ENCODE measurements at regions not wholly inside any gene's neighbourhood (a gene's known extent, or its start where the extent isn't known, plus 50 kb on each side); places are given as distances from the start of the nearest gene placed in this dataset.
"Not testable (repeated sequence)": the region's sequence is repeated elsewhere in the genome, so short reads cannot be mapped to it uniquely, and the experiment has no call there.

GRCh38 chr6:62993951-62994350 is 217.3 kb upstream of the FKBP1C start:
- Histone ChIP-seq H3K36me3 (ENCODE audit: control insufficient read depth, insufficient read depth, low read length) (no peaks in the 10 kb centered on the region), H3K27me3 (ENCODE audit: control insufficient read depth, insufficient read depth, low read length) (no peaks in the 10 kb centered on the region), H3K4me3 (ENCODE audit: low read depth, low read length) (no peak overlapping the region)
- TF ChIP-seq, protein P1, sequence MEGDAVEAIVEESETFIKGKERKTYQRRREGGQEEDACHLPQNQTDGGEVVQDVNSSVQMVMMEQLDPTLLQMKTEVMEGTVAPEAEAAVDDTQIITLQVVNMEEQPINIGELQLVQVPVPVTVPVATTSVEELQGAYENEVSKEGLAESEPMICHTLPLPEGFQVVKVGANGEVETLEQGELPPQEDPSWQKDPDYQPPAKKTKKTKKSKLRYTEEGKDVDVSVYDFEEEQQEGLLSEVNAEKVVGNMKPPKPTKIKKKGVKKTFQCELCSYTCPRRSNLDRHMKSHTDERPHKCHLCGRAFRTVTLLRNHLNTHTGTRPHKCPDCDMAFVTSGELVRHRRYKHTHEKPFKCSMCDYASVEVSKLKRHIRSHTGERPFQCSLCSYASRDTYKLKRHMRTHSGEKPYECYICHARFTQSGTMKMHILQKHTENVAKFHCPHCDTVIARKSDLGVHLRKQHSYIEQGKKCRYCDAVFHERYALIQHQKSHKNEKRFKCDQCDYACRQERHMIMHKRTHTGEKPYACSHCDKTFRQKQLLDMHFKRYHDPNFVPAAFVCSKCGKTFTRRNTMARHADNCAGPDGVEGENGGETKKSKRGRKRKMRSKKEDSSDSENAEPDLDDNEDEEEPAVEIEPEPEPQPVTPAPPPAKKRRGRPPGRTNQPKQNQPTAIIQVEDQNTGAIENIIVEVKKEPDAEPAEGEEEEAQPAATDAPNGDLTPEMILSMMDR (IDR thresholded peaks at IDR 0.05; ENCODE audit: insufficient read depth, low read length, severe bottlenecking), result no peak
- DNase-seq (ENCODE audit: low read depth), result no peak
- no peak for FAIRE-seq

DNA sequence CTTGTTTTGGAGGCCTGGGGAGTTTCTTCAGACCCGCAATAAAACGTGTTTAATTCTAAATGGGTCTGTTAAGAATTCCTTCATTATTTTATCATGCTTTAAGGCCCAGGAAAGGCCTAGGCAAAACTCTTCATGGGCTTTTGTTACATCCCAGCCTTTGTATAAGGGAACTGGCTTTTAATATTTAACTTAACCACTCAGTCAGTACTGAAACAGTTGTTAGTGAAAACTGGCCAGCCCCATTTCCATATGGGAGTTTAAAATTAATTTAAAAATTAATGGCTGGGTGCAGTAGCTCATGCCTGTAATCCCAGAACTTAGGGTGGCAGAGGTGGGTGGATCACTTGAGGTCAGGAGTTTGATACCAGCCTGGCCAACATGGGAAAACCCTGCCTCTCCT is 213.2 kb upstream of the FKBP1C start:
- FAIRE-seq (no peak), DNase-seq (ENCODE audit: low read depth) (no peak)
- Histone ChIP-seq H3K4me3 (ENCODE audit: low read depth, low read length) (no peak overlapping the region), H3K36me3 (ENCODE audit: control insufficient read depth, insufficient read depth, low read length) (no peaks in the 10 kb centered on the region), H3K27me3 (ENCODE audit: control insufficient read depth, insufficient read depth, low read length) (no peaks in the 10 kb centered on the region)
- TF ChIP-seq, protein P1 (IDR thresholded peaks at IDR 0.05; ENCODE audit: insufficient read depth, low read length, severe bottlenecking), result no peak

DNA sequence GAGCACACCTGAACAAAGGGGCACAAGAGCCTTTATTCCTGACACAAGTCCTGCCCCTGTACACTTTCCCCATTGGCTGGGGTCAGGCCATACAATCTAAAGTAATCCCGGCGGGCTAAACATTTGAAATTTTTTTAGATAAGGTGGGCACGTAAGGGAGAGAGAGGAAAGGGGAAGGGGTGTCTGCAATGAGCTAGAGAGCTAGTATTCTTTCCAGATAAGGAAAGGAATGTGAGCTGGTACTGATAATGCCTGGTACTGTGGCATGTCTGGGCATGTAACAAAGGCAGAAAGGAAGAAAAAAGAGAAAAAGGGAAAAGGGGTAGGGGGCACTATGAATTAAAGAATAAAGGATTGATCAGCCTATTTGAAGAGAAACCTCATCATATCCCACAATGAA is 212.0 kb upstream of the FKBP1C start:
- H3K4me3 ChIP-seq (ENCODE audit: low read depth, low read length); H3K36me3 ChIP-seq (ENCODE audit: control insufficient read depth, insufficient read depth, low read length); H3K27me3 ChIP-seq (ENCODE audit: control insufficient read depth, insufficient read depth, low read length); FAIRE-seq: not testable (repeated sequence)
- DNase-seq (ENCODE audit: low read depth), result peak; percentile 10

GRCh38 chr6:62999796-63000195 is 211.5 kb upstream of the FKBP1C start:
- DNase-seq (ENCODE audit: low read depth) (peak; percentile 60), FAIRE-seq (no peak)
- TF ChIP-seq, protein P1 (IDR thresholded peaks at IDR 0.05; ENCODE audit: insufficient read depth, low read length, severe bottlenecking), result no peak
- no peaks in the 10 kb centered on the region for H3K27me3 ChIP-seq (ENCODE audit: control insufficient read depth, insufficient read depth, low read length)
- no peaks in the 10 kb centered on the region for H3K36me3 ChIP-seq (ENCODE audit: control insufficient read depth, insufficient read depth, low read length)
- no peak overlapping the region for H3K4me3 ChIP-seq (ENCODE audit: low read depth, low read length)

GRCh38 chr6:63006018-63006417 is 205.3 kb upstream of the FKBP1C start:
- not testable (repeated sequence) for H3K36me3 ChIP-seq (ENCODE audit: control insufficient read depth, insufficient read depth, low read length); H3K4me3 ChIP-seq (ENCODE audit: low read depth, low read length); FAIRE-seq; DNase-seq (ENCODE audit: low read depth); H3K27me3 ChIP-seq (ENCODE audit: control insufficient read depth, insufficient read depth, low read length)

GRCh38 chr6:63010962-63011361 is 200.3 kb upstream of the FKBP1C start:
- DNase-seq (ENCODE audit: low read depth); H3K36me3 ChIP-seq (ENCODE audit: control insufficient read depth, insufficient read depth, low read length); H3K27me3 ChIP-seq (ENCODE audit: control insufficient read depth, insufficient read depth, low read length); FAIRE-seq; H3K4me3 ChIP-seq (ENCODE audit: low read depth, low read length): not testable (repeated sequence)

DNA sequence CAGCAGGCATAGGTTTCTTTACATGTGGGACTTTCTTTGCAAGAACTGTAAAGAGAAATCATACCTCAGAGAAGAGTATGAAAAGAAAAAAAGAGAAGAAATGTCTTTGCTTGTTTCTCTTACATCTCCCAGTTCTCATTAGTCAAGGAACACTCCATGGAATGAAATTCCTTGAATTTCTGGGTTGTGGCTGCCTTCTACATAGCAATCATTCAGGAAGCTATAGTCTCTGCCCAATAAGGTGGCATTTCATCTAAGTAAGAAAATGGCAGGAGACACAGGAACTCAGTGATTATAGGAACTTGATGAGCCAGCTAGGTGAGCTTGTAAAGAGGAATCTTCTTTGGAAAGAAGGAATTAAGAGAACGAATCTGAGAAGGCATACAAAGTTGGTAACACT is 197.0 kb upstream of the FKBP1C start:
- no peak for DNase-seq (ENCODE audit: low read depth)
- FAIRE-seq, result no peak
- no peak overlapping the region for H3K4me3 ChIP-seq (ENCODE audit: low read depth, low read length)
- no peaks in the 10 kb centered on the region for H3K36me3 ChIP-seq (ENCODE audit: control insufficient read depth, insufficient read depth, low read length)
- TF ChIP-seq, protein P1 (IDR thresholded peaks at IDR 0.05; ENCODE audit: insufficient read depth, low read length, severe bottlenecking), result no peak
- no peaks in the 10 kb centered on the region for H3K27me3 ChIP-seq (ENCODE audit: control insufficient read depth, insufficient read depth, low read length)
